Body of pancreas (tissue), 4 donors: ENCODE measurements at regions not wholly inside any gene's neighbourhood (a gene's known extent, or its start where the extent isn't known, plus 50 kb on each side); places are given as distances from the start of the nearest gene placed in this dataset.

Experiments
- ATAC-seq: fragments of 150-250 bp; one replicate; pipeline ENCODE4 v1.9.1; 2016
- DNase-seq, 4 donors: peaks; one replicate each; pipeline ENCODE4 v3.0.0-alpha.2; 2019
- H3K27ac ChIP-seq, 4 donors: fragments of 200-600 bp; sonication (generic); 1 replicate in 3 of 4; 2 replicates in 1 of 4; pipeline versions ENCODE4 v1.5.1 to v1.6.1; 2016 to 2019; ENCODE audit warnings: mild to moderate bottlenecking in 1 of 4, mixed read lengths in 1 of 4, moderate library complexity in 1 of 4
- H3K27me3 ChIP-seq, 2 donors: fragments of 200-600 bp; sonication (generic); one replicate each; pipeline ENCODE4 v1.6.0; 2016; ENCODE audit warnings: mild to moderate bottlenecking in 1 of 2
- H3K36me3 ChIP-seq, 2 donors: fragments of 200-600 bp; sonication (generic); replicated peaks in 1 of 2; 2 replicates each; pipeline ENCODE4 v1.5.1; 2016; ENCODE audit warnings: low read depth in 2 of 2; ENCODE audit not compliant: insufficient read depth in 1 of 2
- H3K4me1 ChIP-seq: fragments of 200-600 bp; sonication (generic); one replicate; pipeline ENCODE4 v1.6.0; 2016
- H3K4me3 ChIP-seq, 2 donors: fragments of 200-600 bp; sonication (generic); 1 replicate in 1 of 2; 2 replicates in 1 of 2; pipeline ENCODE4 v1.5.1; 2016 to 2019
- H3K9me3 ChIP-seq, 3 donors: fragments of 200-600 bp; sonication (generic); 1 replicate in 2 of 3; 2 replicates in 1 of 3; pipeline ENCODE4 v1.5.1; 2016
- POLR2A ChIP-seq, 3 donors: fragments of 450-650 bp; IDR thresholded peaks; one replicate each; pipeline ENCODE4 v1.6.1; 2016; ENCODE audit warnings: antibody characterized with exemption in 3 of 3, mild to moderate bottlenecking in 2 of 3
- WGBS, 2 donors: methylation state at CpG; one replicate each; pipeline ENCODE4 v1.1.5; 2017; 5-methylcytosine and 5-hydroxymethylcytosine counted together
- intact Hi-C: fragments of 100-400 bp; cut with DNase I; formaldehyde crosslinking; loops from one replicate; pipeline ENCODE4 v1.15.1; 2023
- TF ChIP-seq, protein P1 (sequence below), 7 experiments: fragments of 450-650 bp in 4 of 7; fragments of 200-600 bp in 3 of 7; sonication (generic) in 3 of 7; IDR thresholded peaks; one replicate each; pipeline ENCODE4 v1.5.1; 2016 to 2019; ENCODE audit warnings: antibody characterized with exemption in 7 of 7

DNA sequence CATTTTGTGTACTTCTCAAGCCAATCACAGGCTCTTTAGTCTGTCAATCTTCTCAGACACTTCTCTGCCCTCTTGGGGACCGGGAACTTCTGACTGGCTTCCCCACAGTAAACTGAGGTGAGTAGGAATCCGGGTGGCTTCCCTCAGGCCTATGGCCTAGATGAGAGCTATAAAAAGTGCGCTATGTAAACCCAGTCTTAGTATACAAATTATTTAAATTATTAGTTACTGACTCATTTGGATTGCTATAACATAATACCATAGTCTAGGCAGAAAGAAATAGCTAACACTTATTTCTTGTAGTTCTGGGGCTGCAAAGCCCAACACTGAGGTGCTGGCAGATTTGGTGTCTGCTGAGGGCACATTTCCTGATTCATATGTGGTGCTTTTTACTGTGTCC is 109.2 kb upstream of the MCHR2 start:
- no peak for DNase-seq
- H3K9me3 ChIP-seq = no peaks in the 10 kb centered on the region
- intact Hi-C loops = loop anchor here (10.0 kb wide), 1 partner anchor 562 kb away; no protein-coding TSS in a partner anchor
- 79 to 80% methylated on average over 3 of the region's 3 CpGs for WGBS, 2 donors
- no peaks in the 10 kb centered on the region for H3K27me3 ChIP-seq
- no peak overlapping the region for H3K27ac ChIP-seq
- no peak for ATAC-seq
- no peaks in the 10 kb centered on the region for H3K4me1 ChIP-seq
- no peak overlapping the region for H3K4me3 ChIP-seq
- no peaks in the 10 kb centered on the region for H3K36me3 ChIP-seq
- no peak for TF ChIP-seq POLR2A (IDR thresholded peaks at IDR 0.05)
- TF ChIP-seq, protein P1, sequence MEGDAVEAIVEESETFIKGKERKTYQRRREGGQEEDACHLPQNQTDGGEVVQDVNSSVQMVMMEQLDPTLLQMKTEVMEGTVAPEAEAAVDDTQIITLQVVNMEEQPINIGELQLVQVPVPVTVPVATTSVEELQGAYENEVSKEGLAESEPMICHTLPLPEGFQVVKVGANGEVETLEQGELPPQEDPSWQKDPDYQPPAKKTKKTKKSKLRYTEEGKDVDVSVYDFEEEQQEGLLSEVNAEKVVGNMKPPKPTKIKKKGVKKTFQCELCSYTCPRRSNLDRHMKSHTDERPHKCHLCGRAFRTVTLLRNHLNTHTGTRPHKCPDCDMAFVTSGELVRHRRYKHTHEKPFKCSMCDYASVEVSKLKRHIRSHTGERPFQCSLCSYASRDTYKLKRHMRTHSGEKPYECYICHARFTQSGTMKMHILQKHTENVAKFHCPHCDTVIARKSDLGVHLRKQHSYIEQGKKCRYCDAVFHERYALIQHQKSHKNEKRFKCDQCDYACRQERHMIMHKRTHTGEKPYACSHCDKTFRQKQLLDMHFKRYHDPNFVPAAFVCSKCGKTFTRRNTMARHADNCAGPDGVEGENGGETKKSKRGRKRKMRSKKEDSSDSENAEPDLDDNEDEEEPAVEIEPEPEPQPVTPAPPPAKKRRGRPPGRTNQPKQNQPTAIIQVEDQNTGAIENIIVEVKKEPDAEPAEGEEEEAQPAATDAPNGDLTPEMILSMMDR (IDR thresholded peaks at IDR 0.05) = no peak

DNA sequence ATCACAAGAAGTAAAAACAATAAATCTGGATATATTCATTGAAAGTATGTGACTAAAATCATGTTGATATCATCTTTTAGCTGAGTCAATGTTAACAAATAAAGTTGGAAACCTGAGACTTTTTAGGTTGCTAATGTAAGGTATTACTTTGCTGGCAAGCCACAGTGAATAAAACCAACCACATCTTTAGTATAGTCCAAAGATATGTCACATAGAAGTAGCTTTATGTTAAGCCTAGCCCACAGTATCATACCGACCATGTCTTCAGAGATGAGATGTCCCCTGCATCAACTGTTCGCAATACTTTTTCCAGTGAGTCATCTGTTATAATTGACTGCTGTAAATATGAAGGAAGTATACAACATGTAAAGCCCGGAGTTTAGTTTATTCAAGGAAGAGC is 107.6 kb upstream of the MCHR2 start:
- intact Hi-C loops = loop anchor here (10.0 kb wide), 1 partner anchor 563 kb away; no protein-coding TSS in a partner anchor
- no peaks in the 10 kb centered on the region for H3K4me1 ChIP-seq
- TF ChIP-seq, protein P1 (IDR thresholded peaks at IDR 0.05) = no peak
- TF ChIP-seq POLR2A (IDR thresholded peaks at IDR 0.05) = no peak

DNA sequence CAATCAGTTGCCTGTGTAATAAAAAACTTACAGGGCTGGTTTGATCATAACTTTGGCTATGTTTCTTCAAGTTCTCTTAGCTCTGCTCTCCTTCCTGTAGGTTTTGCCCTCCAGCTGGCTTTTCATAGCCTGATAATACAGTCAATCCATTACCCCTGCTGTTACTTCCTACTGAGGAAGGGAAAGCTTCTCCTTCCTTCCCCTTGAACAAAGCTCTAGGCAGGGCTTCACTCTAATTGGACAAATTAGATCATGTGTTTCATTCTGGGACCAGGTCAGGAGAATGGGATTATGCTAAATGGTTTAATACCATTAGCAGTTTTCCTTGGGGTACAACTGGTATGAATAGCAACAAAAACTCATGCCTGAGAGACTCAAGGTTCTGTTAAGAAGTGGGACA is 106.8 kb upstream of the MCHR2 start:
- H3K27ac ChIP-seq = no peak overlapping the region
- ATAC-seq (no peak), DNase-seq (no peak)
- no peaks in the 10 kb centered on the region for H3K27me3 ChIP-seq
- no peak overlapping the region for H3K4me3 ChIP-seq
- H3K9me3 ChIP-seq = no peaks in the 10 kb centered on the region
- intact Hi-C loops = loop anchor here (10.0 kb wide), 1 partner anchor 564 kb away; no protein-coding TSS in a partner anchor
- no peaks in the 10 kb centered on the region for H3K4me1 ChIP-seq
- no peaks in the 10 kb centered on the region for H3K36me3 ChIP-seq
- no peak for TF ChIP-seq POLR2A (IDR thresholded peaks at IDR 0.05)
- TF ChIP-seq, protein P1 (IDR thresholded peaks at IDR 0.05) = no peak

More for the DNA sequence above, 107.6 kb upstream of the MCHR2 start:
- H3K4me3 ChIP-seq = no peak overlapping the region
- H3K36me3 ChIP-seq = no peaks in the 10 kb centered on the region
- H3K27ac ChIP-seq = no peak overlapping the region
- DNase-seq (no peak), ATAC-seq (no peak)
- H3K9me3 ChIP-seq = no peaks in the 10 kb centered on the region
- H3K27me3 ChIP-seq = no peaks in the 10 kb centered on the region
- 54 to 64% methylated on average over 3 of the region's 3 CpGs for WGBS, 2 donors

DNA sequence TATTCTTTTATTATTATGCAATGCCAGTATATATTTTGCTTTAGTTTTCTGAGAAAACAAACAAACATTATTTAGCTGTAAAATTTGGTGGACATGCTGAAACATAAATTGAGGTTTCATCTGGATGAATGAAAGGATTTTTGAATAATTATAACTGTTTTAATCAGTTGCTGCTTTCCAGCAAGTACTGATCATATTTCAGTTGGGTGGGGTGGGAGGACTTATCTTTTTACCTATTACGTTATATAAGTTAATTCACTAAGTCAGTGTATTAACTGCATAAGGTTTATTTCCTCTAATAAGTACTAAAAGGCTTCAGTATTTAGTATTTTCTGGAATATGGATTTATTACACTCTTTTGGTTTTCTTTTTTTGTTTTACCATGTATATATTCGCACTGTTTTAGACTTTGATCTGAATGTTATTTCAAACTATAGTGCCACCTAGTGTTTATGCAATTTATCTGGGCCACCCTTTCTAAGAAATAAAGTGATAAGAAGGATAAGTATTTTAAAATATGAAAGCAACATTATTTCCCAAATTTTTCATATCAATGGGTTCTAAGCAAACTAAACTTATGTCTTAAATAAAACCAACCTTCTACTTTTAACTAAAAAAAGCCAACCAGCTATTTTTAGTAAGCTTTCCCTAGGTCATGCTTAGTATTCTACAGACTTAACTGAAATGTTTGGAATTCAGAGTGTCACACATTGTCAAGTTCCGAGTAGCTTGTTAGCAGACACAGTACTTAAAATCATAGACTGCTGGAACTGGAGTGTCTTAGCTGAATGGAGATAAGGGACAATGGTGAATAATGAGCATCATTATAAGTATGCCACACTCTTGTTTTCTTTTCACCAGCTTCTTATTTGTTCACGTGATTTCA is 105.4 kb upstream of the MCHR2 start:
- no peak for DNase-seq
- ATAC-seq = no peak
- intact Hi-C loops = loop anchor here (5.0 to 10.0 kb wide), 2 partner anchors 227 to 565 kb away; no protein-coding TSS in a partner anchor
- 14 to 19% methylated on average over 4 of the region's 4 CpGs for WGBS, 2 donors
- Histone ChIP-seq H3K27ac (no peak overlapping the region), H3K4me3 (no peak overlapping the region), H3K9me3 (no peaks in the 10 kb centered on the region), H3K27me3 (no peaks in the 10 kb centered on the region), H3K36me3 (no peaks in the 10 kb centered on the region), H3K4me1 (no peaks in the 10 kb centered on the region)
- TF ChIP-seq, protein P1 (IDR thresholded peaks at IDR 0.05) = peak in 6 of 7 experiments; percentile 51 to 75 (median 61)
- no peak for TF ChIP-seq POLR2A (IDR thresholded peaks at IDR 0.05)
